Superior temporal gyrus (tissue), 1 donor: ENCODE measurements at regions not wholly inside any gene's neighbourhood (a gene's known extent, or its start where the extent isn't known, plus 50 kb on each side); places are given as distances from the start of the nearest gene placed in this dataset.
"Not testable (repeated sequence)": the region's sequence is repeated elsewhere in the genome, so short reads cannot be mapped to it uniquely, and the experiment has no call there.

Experiments
- DNase-seq: peaks from one replicate; pipeline ENCODE4 v3.0.0-alpha.2; 2016; ENCODE audit errors: extremely low spot score

- no peak for DNase-seq
Measured at GRCh38 chr21:32884062-32884461, 112.5 kb upstream of the PAXBP1 start.

DNA sequence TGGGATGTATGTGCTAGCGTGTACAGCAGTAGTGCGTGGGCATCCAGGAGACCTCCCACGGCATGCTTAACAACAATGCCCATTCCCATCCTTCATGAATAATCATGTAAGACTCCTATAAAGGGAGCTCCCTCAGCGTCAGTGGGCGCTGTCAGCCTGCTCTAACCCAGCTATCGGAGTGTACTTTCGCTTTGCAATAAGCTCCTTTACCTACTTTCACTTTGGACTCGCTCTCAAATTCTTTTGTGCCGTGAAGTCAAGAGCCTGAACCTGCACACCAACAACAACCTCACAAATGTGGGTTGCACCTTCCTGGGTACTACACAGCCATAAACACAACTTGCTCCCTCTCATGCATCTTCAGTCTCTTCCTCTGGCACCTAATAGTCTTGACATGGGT, 114.8 kb upstream of the PAXBP1 start:
- DNase-seq, result no peak

DNA sequence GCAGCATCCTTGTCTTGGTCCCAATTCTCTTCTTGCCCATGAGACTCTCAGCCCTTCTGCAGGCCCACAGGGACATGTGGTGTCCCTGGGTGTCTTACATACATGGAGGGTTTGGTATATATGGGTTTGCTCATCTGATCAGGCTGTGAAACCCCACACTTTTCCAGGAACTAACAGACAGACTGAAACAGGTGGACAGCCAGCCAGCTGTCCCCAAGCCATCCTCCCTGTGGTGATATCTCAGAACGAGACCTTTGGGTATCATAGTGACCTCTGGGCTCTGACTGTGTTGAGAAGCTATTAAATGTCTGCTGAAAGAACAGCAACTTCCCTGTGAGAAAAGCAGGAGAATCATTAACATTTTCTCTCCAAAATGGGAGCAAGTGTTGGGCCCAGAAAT, 115.5 kb upstream of the PAXBP1 start:
- DNase-seq, result no peak

- DNase-seq, result no peak
Measured at GRCh38 chr21:32888971-32889370, 117.4 kb upstream of the PAXBP1 start.

GRCh38 chr21:32889596-32889995, 118.0 kb upstream of the PAXBP1 start:
- DNase-seq, result no peak

DNA sequence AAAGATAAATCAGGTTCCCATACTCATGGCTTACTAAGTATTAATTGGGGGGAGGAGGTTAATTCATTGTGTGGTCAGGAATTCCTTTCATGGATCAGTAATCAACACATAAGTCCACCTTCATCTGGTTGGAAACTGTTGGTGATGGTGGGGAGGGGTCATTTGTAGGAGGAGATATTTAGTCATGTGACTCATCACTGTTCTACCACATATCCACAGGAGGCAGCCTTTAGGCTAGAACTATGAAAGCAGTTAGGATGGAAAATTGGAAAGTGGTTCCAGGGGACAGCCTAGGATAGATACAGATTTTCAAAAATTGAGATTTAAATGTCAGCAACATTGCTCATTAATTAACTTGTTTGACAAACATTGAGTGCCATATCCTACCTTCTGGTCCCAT, 122.8 kb upstream of the PAXBP1 start:
- no peak for DNase-seq

GRCh38 chr21:32900814-32901213, 124.9 kb upstream of the OLIG2 start:
- DNase-seq, result no peak

GRCh38 chr21:32907521-32907920, 118.2 kb upstream of the OLIG2 start:
- no peak for DNase-seq

- DNase-seq, result no peak
Measured at GRCh38 chr21:32908534-32908933, 117.2 kb upstream of the OLIG2 start.

- no peak for DNase-seq
Measured at GRCh38 chr21:32909393-32909792, 116.3 kb upstream of the OLIG2 start.

- no peak for DNase-seq
Measured at GRCh38 chr21:32914424-32915039, 111.2 kb upstream of the OLIG2 start.

- DNase-seq, result no peak
Measured at GRCh38 chr21:32915099-32915498, 110.6 kb upstream of the OLIG2 start.

DNA sequence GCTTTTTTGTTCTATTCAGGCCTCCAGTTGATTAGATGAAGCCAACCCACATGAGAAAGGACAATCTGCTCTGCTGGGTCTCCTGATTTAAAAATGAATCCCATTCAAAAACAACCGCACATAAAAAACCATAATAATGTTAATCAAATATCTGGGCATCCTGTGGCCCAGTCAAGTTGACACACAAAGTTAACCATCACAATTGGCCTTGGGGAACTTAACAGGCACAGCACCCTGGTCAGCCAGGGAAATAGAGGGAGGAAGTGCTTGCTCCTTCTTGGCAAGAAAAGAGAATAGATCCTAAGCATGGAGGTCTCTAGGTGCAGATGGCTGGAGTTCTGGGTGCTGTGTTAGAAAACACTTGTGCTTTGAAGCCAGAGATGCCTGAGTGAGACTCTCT, 109.6 kb upstream of the OLIG2 start:
- DNase-seq, result no peak

DNA sequence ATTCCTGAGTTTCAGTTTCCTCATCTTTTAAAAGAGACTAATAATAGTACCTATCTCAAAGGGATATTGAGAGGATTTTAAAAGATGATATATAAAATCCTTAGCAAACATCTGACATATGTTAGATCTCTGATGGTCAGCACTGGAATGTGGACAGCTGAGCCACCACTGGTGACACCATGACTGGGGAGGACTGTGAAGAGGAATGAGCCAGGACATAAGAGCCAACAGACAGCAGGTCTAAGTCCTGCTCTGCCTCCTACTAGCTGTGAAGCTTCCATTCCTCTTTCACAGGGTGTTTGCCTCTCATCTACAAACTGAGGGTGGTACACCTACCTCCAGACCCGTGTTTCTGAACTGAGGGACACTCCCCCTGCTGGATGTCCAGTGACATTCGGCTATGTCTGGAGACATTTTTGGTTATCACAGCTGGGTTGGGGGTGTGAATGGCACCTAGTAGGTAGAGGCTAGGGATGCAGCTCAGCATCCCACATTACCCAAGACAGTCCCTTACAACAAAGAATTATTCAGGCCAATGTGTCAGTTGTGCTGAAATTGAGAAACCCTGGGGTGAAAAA, 109.1 kb upstream of the OLIG2 start:
- DNase-seq, result no peak

DNA sequence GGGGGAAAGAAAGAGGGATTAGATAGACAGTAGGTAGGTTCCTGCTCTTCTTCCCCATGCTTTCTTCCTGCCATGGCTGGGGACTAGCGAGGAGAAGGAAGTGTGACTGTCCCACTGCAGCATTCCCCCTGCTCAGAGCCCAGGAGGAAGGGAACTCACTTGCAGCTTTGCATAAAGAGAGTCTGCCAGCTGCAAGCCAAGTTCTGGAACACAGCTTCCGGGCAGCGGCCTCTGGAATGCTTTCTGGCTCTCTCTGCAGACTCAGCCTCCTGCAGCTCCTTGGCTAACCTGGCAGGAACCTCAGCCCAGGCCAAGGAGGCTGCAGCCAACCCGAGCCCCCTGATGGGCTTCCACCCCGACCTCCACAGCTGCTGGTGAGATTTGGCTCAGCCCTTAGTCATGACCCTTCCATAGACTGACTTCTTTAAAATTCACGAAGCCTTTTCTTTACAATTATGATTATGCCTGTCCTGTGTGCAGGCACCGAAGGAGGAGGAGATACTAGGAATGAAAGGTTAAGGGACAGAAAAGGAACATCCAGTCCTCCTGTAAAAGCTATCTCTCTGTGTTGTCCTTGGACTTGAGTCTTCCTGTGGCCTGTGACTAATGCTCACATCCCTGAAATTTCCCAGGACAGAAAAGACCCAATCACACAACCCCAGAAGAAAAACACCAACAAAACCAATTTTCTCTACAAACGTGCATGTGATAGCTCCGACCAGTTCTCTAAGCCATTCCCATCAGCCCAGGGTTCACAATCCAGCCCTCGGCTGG, 108.2 kb upstream of the OLIG2 start:
- DNase-seq, result no peak

- no peak for DNase-seq
Measured at GRCh38 chr21:32918478-32919120, 107.1 kb upstream of the OLIG2 start.

- DNase-seq, result no peak
Measured at GRCh38 chr21:32920474-32920873, 105.3 kb upstream of the OLIG2 start.

DNA sequence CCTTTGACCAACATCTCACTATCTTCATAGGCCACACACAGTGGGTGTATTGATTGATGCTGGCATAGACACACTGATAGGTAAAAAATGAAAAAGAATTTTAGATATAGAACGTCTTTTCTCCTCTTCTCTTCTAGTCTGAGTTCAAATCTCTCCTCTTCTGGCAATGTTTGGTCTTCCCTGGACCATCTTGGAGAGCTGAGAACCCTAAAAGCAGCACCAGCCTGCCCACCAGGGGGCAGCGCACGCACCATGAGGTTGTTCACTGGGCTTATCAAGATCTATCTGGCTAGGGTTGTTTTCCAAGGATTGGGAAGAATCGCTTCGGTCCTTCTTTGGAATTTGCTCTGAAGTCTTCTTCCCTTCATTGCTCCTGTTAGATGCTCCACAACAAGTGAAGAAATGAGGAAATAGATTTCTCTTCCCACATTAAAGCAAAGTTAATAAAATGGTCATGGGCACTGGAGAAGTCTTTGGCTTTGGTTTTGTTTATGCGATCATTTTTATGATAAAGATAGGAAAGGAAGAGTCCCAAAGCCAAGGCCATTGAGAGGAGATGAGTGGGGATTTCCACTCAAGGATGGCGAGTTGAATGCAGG, 104.0 kb upstream of the OLIG2 start:
- no peak for DNase-seq

DNA sequence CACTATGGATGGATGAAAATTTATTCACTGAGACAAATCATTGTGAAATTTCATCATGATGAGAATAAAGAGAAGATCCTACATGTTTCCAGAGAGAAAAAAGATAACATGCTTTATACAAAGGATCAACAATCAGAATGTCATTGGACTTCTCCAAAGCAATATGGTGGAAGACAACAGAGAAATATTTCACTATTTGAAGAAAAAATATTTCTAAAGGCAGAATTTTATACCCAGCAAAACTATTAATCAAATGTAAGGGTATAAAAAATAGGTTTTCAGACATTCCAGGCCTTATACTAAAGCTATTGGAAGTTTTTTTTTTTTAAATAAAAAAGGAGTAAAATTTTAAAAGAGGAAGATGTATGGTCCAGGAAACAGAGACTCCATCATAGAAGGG, 100.6 kb upstream of the OLIG2 start:
- no peak for DNase-seq

GRCh38 chr21:32929633-32930038, 96.1 kb upstream of the OLIG2 start:
- no peak for DNase-seq

DNA sequence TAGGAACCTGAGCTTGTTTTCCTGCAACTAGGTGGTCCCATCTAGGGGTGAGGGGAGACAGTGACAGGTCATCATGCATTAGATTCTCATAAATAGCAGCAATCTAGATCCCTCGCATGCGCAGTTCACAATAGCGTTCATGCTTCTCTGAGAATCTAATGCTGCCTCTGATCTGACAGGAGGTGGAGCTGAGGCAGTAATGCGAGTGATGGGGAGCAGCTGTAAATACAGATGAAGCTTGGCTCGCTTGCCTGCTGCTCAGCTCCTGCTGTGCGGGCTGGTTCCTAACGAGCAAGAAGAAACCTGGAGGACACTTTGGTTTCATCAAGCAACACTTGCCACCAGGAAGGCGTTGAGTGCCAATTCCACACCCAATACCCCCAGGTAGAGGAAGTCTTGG, 95.1 kb upstream of the OLIG2 start:
- no peak for DNase-seq

DNA sequence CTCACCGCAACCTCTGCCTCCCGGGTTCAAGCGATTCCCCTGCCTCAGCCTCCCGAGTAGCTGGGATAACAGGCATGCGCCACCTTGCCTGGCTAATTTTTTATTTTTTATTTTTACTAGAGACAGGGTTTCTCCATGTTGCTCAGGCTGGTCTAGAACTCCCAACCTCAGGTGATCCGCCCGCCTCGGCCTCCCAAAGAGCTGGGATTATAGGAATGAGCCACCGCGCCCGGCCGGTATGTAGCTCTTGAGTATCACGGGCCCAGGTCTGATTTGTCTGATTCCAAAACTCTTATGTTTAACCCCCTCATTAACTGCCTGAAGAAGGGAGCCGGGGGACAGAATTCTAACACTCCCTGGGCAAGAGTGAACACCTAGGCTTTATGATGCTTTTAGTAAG, 91.7 kb upstream of the OLIG2 start:
- DNase-seq, result not testable (repeated sequence)
